Activated naive CD8-positive, alpha-beta T cell treated with anti-CD3 and anti-CD28 coated beads, Interleukin-2, amount 10 ng/mL, durations not matched to agents 7 days and 5 days (primary cell): ENCODE measurements at regions not wholly inside any gene's neighbourhood (a gene's known extent, or its start where the extent isn't known, plus 50 kb on each side); places are given as distances from the start of the nearest gene placed in this dataset.

Experiments
- ATAC-seq: fragments of 150-1000 bp; cut with Tn5 transposase; one replicate; pipeline ENCODE4 v1.10.0; 2021; ENCODE audit warnings: low read depth, moderate library complexity
- POLR2A ChIA-PET: fragments of 350-600 bp; sonication (Branson Sonifier 250); formaldehyde crosslinking; loops from one replicate; lab custom pipeline; 2021; ENCODE audit warnings: antibody characterized with exemption; lab: Charles Lee
- DNase-seq: peaks from one replicate; pipeline ENCODE4 v3.0.0; 2021
- H3K27ac Mint-ChIP-seq: one replicate; pipeline ENCODE4 v1.8.0; 2022; ENCODE audit warnings: mild to moderate bottlenecking, mixed read lengths
- H3K27me3 Mint-ChIP-seq: one replicate; pipeline ENCODE4 v1.8.0; 2022; ENCODE audit warnings: mild to moderate bottlenecking, moderate library complexity, mixed read lengths
- H3K36me3 Mint-ChIP-seq: one replicate; pipeline ENCODE4 v1.8.0; 2021; ENCODE audit warnings: mild to moderate bottlenecking, mixed read lengths
- H3K4me1 Mint-ChIP-seq: one replicate; pipeline ENCODE4 v1.8.0; 2021; ENCODE audit warnings: mixed read lengths
- H3K4me3 Mint-ChIP-seq: one replicate; pipeline ENCODE4 v1.8.0; 2022; ENCODE audit warnings: mild to moderate bottlenecking, moderate library complexity, mixed read lengths
- H3K9me3 Mint-ChIP-seq: one replicate; pipeline ENCODE4 v1.8.0; 2021; ENCODE audit warnings: mixed read lengths

- Mint-ChIP-seq H3K36me3 (no peaks in the 10 kb centered on the region), H3K27me3 (peaks cover 14% of the 10 kb centered on the region), H3K27ac (no peak overlapping the region), H3K4me1 (no peaks in the 10 kb centered on the region), H3K9me3 (no peaks in the 10 kb centered on the region), H3K4me3 (no peak overlapping the region)
- ATAC-seq (no peak), DNase-seq (peak; percentile 6)
- POLR2A ChIA-PET = no interaction called here
These were observed 82.9 kb upstream of the SLC22A11 start for GRCh38 chr11:64472593-64473455.

- DNase-seq = peak; percentile 2
- Mint-ChIP-seq H3K4me3 (no peak overlapping the region), H3K4me1 (no peaks in the 10 kb centered on the region), H3K27me3 (peaks cover 19% of the 10 kb centered on the region), H3K9me3 (no peaks in the 10 kb centered on the region), H3K36me3 (no peaks in the 10 kb centered on the region), H3K27ac (no peak overlapping the region)
- ATAC-seq = no peak
- POLR2A ChIA-PET = no interaction called here
These were observed 81.1 kb upstream of the SLC22A11 start for GRCh38 chr11:64474680-64475079.

- H3K9me3 Mint-ChIP-seq = no peaks in the 10 kb centered on the region
- no peak overlapping the region for H3K4me3 Mint-ChIP-seq
- no peaks in the 10 kb centered on the region for H3K4me1 Mint-ChIP-seq
- DNase-seq (peak; percentile 18), ATAC-seq (no peak)
- POLR2A ChIA-PET = no interaction called here
- no peak overlapping the region for H3K27ac Mint-ChIP-seq
- no peaks in the 10 kb centered on the region for H3K36me3 Mint-ChIP-seq
- H3K27me3 Mint-ChIP-seq = peaks cover 19% of the 10 kb centered on the region
These were observed 80.6 kb upstream of the SLC22A11 start for GRCh38 chr11:64475145-64475544.

- DNase-seq (no peak), ATAC-seq (no peak)
- Mint-ChIP-seq H3K27ac (no peak overlapping the region), H3K4me1 (no peaks in the 10 kb centered on the region), H3K9me3 (no peaks in the 10 kb centered on the region), H3K4me3 (no peak overlapping the region), H3K36me3 (no peaks in the 10 kb centered on the region), H3K27me3 (peaks cover 15% of the 10 kb centered on the region)
- POLR2A ChIA-PET = no interaction called here
These were observed 78.9 kb upstream of the SLC22A11 start for GRCh38 chr11:64476881-64477280.

- no peak for DNase-seq
- Mint-ChIP-seq H3K4me3 (no peak overlapping the region), H3K9me3 (no peaks in the 10 kb centered on the region), H3K27ac (no peak overlapping the region), H3K4me1 (no peaks in the 10 kb centered on the region), H3K27me3 (peaks cover 15% of the 10 kb centered on the region), H3K36me3 (no peaks in the 10 kb centered on the region)
- no peak for ATAC-seq
- POLR2A ChIA-PET = interaction anchor here (0.5 kb wide), 1 partner anchor 39 kb away, joined by 7 read pairs; no protein-coding TSS in a partner anchor
These were observed 78.1 kb upstream of the SLC22A11 start for GRCh38 chr11:64477675-64478074.

- Mint-ChIP-seq H3K4me3 (no peak overlapping the region), H3K9me3 (no peaks in the 10 kb centered on the region), H3K4me1 (peaks cover 2% of the 10 kb centered on the region), H3K27me3 (peaks cover 15% of the 10 kb centered on the region), H3K27ac (no peak overlapping the region), H3K36me3 (no peaks in the 10 kb centered on the region)
- ATAC-seq (no peak), DNase-seq (no peak)
- POLR2A ChIA-PET = no interaction called here
These were observed 73.2 kb upstream of the SLC22A11 start for GRCh38 chr11:64482588-64482987.

DNA sequence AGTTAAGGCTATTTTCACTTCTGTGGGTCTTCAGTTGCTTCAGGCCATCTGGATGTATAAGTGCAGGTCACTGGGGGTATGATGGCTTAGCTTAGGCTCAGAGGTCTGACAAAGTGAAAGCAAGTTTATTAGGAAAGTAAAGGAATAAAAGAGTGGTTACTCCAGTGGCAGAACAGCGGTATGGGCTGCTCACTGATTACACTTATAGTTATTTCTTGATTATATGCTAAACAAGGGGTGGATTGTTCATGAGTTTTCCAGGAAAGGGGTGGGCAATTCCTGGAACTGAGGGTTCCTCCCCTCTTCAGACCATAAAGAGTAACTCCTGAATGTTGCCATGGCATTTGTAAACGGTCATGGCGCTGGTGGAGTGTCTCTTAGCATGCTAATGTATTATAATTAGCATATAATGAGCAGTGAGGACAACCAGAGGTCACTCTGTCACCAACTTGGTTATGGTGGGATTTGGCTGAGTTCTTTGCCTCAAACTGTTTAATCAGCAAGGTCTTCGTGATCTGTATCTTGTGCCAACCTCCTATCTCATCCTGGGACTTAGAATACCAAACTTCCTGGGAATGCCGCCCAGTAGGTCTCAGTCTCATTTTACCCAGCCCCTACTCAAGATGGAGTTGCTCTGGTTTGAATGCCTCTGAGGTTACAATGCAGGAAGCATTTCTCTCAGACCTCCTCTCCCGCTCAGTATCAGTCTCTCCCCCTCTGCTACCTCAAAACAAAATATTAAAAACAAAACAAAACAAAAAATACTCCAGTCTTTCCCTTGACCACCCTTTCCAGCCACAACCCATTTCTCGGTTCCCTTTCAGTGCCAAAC is 71.3 kb upstream of the SLC22A11 start:
- no peak for ATAC-seq
- Mint-ChIP-seq H3K27me3 (peaks cover 16% of the 10 kb centered on the region), H3K36me3 (no peaks in the 10 kb centered on the region), H3K27ac (no peak overlapping the region), H3K4me1 (peaks cover 2% of the 10 kb centered on the region), H3K4me3 (no peak overlapping the region), H3K9me3 (no peaks in the 10 kb centered on the region)
- POLR2A ChIA-PET = no interaction called here
- no peak for DNase-seq

GRCh38 chr11:64485074-64485473 is 70.7 kb upstream of the SLC22A11 start:
- Mint-ChIP-seq H3K9me3 (no peaks in the 10 kb centered on the region), H3K4me3 (no peak overlapping the region)
- no peak for DNase-seq

GRCh38 chr11:64489831-64490441 is 65.8 kb upstream of the SLC22A11 start:
- POLR2A ChIA-PET = no interaction called here
- Mint-ChIP-seq H3K4me3 (no peak overlapping the region), H3K4me1 (peaks cover 8% of the 10 kb centered on the region), H3K9me3 (no peaks in the 10 kb centered on the region), H3K36me3 (no peaks in the 10 kb centered on the region), H3K27ac (no peak overlapping the region), H3K27me3 (peaks cover 39% of the 10 kb centered on the region)
- ATAC-seq (peak; percentile 63), DNase-seq (peak; percentile 71)

More at GRCh38 chr11:64485074-64485473, 70.7 kb upstream of the SLC22A11 start:
- POLR2A ChIA-PET = no interaction called here
- no peaks in the 10 kb centered on the region for H3K36me3 Mint-ChIP-seq
- peaks cover 20% of the 10 kb centered on the region for H3K27me3 Mint-ChIP-seq
- H3K27ac Mint-ChIP-seq = no peak overlapping the region
- peaks cover 4% of the 10 kb centered on the region for H3K4me1 Mint-ChIP-seq
- ATAC-seq = no peak

- ATAC-seq (peak; percentile 31), DNase-seq (peak; percentile 32)
These were observed 65.1 kb upstream of the SLC22A11 start for GRCh38 chr11:64490562-64491216.

DNA sequence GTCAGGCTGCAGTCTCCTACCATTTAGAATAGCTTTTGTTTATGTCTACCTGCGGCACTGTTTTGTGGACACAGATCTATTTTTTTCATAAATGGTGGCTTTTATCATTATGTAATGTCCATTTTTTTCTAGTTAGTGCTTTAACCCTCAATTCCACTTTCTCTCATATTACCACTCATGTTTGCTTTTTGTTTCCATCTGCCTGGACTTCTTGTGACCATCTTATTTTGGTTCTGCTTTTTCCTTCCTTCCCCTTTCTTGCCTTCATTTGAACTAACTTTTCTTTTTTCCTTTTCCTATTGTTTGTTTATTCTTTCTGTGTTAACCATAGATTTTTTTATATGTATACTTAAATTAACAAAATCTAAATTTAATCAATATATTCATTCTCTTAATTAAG is 63.2 kb upstream of the SLC22A11 start:
- DNase-seq (no peak), ATAC-seq (no peak)
- Mint-ChIP-seq H3K36me3 (no peaks in the 10 kb centered on the region), H3K27ac (no peak overlapping the region), H3K9me3 (no peaks in the 10 kb centered on the region), H3K4me1 (peaks cover 8% of the 10 kb centered on the region), H3K27me3 (peaks cover 36% of the 10 kb centered on the region), H3K4me3 (no peak overlapping the region)
- POLR2A ChIA-PET = no interaction called here

More at GRCh38 chr11:64490562-64491216, 65.1 kb upstream of the SLC22A11 start:
- H3K27me3 Mint-ChIP-seq = peaks cover 36% of the 10 kb centered on the region
- no peak overlapping the region for H3K27ac Mint-ChIP-seq
- POLR2A ChIA-PET = no interaction called here
- H3K4me3 Mint-ChIP-seq = peak overlapping the region; percentile 29
- H3K4me1 Mint-ChIP-seq = peaks cover 8% of the 10 kb centered on the region
- no peaks in the 10 kb centered on the region for H3K36me3 Mint-ChIP-seq
- no peaks in the 10 kb centered on the region for H3K9me3 Mint-ChIP-seq

DNA sequence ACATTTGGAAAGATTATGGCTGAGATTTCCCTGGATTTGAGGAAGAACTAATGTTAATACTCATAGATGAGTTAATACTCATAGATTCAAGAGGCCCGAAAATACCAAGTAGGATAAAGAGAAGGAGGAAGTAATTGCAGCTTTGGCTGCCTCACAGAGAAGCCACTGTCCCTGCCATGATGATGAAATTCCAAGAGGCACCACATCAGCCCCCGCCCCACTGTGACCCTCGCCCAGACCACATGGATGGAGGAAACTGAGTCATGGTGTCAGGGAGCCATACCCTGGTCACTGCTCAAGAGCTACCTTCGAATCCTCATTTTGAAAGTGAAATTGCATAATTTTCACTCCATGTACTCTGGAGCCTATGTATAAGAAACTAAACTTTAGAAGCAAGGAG is 57.6 kb upstream of the SLC22A11 start:
- no peaks in the 10 kb centered on the region for H3K36me3 Mint-ChIP-seq
- H3K4me3 Mint-ChIP-seq = no peak overlapping the region
- H3K4me1 Mint-ChIP-seq = peaks cover 4% of the 10 kb centered on the region
- H3K9me3 Mint-ChIP-seq = no peaks in the 10 kb centered on the region
- POLR2A ChIA-PET = no interaction called here
- H3K27me3 Mint-ChIP-seq = peaks cover 9% of the 10 kb centered on the region
- ATAC-seq (no peak), DNase-seq (no peak)
- H3K27ac Mint-ChIP-seq = no peak overlapping the region
